Prostate gland (tissue), 2 donors: ENCODE measurements at regions not wholly inside any gene's neighbourhood (a gene's known extent, or its start where the extent isn't known, plus 50 kb on each side); places are given as distances from the start of the nearest gene placed in this dataset.

ENCODE experiments used
- DNase-seq: peaks from one replicate; pipeline ENCODE4 v3.0.0-alpha.2; 2019; ENCODE audit warnings: low spot score
- H3K27ac ChIP-seq, 2 donors: fragments of 200-600 bp; sonication (generic); 2 replicates each; pipeline ENCODE4 v1.5.1; 2017 to 2019
- H3K27me3 ChIP-seq: fragments of 200-600 bp; sonication (generic); replicated peaks from 2 replicates; pipeline ENCODE4 v1.5.1; 2019; ENCODE audit not compliant: insufficient read depth
- H3K36me3 ChIP-seq, 2 donors: fragments of 200-600 bp; sonication (generic); 1 replicate in 1 of 2; 2 replicates in 1 of 2; pipeline versions ENCODE4 v1.5.1 to v1.8.1; 2017 to 2019
- H3K4me1 ChIP-seq: fragments of 200-600 bp; sonication (generic); replicated peaks from 2 replicates; pipeline ENCODE4 v1.5.1; 2019
- H3K4me3 ChIP-seq, 2 donors: fragments of 200-600 bp; sonication (generic); 2 replicates each; pipeline ENCODE4 v1.5.1; 2017 to 2019
- H3K9me3 ChIP-seq: fragments of 200-600 bp; sonication (generic); 2 replicates; pipeline ENCODE4 v1.5.1; 2017
- CTCF ChIP-seq, 4 experiments: fragments of 200-600 bp in 2 of 4; fragments of 450-650 bp in 2 of 4; sonication (generic) in 2 of 4; IDR thresholded peaks; 1 replicate in 3 of 4; 2 replicates in 1 of 4; pipeline ENCODE4 v1.5.1; 2016 to 2019; ENCODE audit warnings: antibody characterized with exemption in 4 of 4, mild to moderate bottlenecking in 2 of 4, moderate library complexity in 2 of 4
- POLR2A ChIP-seq: fragments of 450-650 bp; IDR thresholded peaks from one replicate; pipeline ENCODE4 v1.6.1; 2016; ENCODE audit warnings: antibody characterized with exemption, mild to moderate bottlenecking
- POLR2AphosphoS5 ChIP-seq: sonication (generic); formaldehyde crosslinking; IDR thresholded peaks from one replicate; pipeline ENCODE4 v1.6.1; 2017; ENCODE audit warnings: antibody characterized with exemption
- WGBS: methylation state at CpG from one replicate; pipeline ENCODE4 v1.1.5; 2018; 5-methylcytosine and 5-hydroxymethylcytosine counted together
- intact Hi-C: fragments of 100-400 bp; cut with DNase I; formaldehyde crosslinking; loops from one replicate; pipeline ENCODE4 v1.14.2; 2022

- Histone ChIP-seq H3K4me1 (no peaks in the 10 kb centered on the region), H3K27ac (no peak overlapping the region), H3K9me3 (no peaks in the 10 kb centered on the region), H3K27me3 (no peaks in the 10 kb centered on the region), H3K36me3 (no peaks in the 10 kb centered on the region), H3K4me3 (no peak overlapping the region)
- 90% methylated on average over 10 of the region's 10 CpGs for WGBS
- TF ChIP-seq POLR2AphosphoS5 (no peak), CTCF (IDR thresholded peaks at IDR 0.05) (no peak), POLR2A (no peak)
- intact Hi-C loops, result no loop called here
- no peak for DNase-seq
Measured at GRCh38 chr9:124132671-124133147, 121.1 kb downstream of the LHX2 start.

- intact Hi-C loops, result no loop called here
- 49% methylated on average over 6 of the region's 6 CpGs for WGBS
- Histone ChIP-seq H3K4me3 (no peak overlapping the region), H3K27ac (no peak overlapping the region), H3K9me3 (no peaks in the 10 kb centered on the region), H3K36me3 (no peaks in the 10 kb centered on the region), H3K4me1 (no peaks in the 10 kb centered on the region), H3K27me3 (no peaks in the 10 kb centered on the region)
- no peak for DNase-seq
- TF ChIP-seq POLR2A (no peak), CTCF (IDR thresholded peaks at IDR 0.05) (peak in 2 of 4 experiments; percentile 18 to 32)
Measured at GRCh38 chr9:124133727-124134126, 122.2 kb downstream of the LHX2 start.

- intact Hi-C loops, result no loop called here
- no peak for TF ChIP-seq POLR2A
- TF ChIP-seq POLR2AphosphoS5, result no peak
- TF ChIP-seq CTCF (IDR thresholded peaks at IDR 0.05), result no peak
- Histone ChIP-seq H3K27ac (no peak overlapping the region), H3K4me3 (no peak overlapping the region), H3K4me1 (no peaks in the 10 kb centered on the region), H3K27me3 (no peaks in the 10 kb centered on the region), H3K36me3 (no peaks in the 10 kb centered on the region), H3K9me3 (no peaks in the 10 kb centered on the region)
- 88% methylated on average over 2 of the region's 3 CpGs for WGBS
- DNase-seq, result no peak
Measured at GRCh38 chr9:124134526-124134925, 123.0 kb downstream of the LHX2 start.

- WGBS, result 98% methylated on average over 1 of the region's 1 CpG
- H3K27me3 ChIP-seq, result no peaks in the 10 kb centered on the region
- no peak overlapping the region for H3K27ac ChIP-seq
- no peaks in the 10 kb centered on the region for H3K36me3 ChIP-seq
- DNase-seq, result no peak
- H3K4me3 ChIP-seq, result no peak overlapping the region
- no peaks in the 10 kb centered on the region for H3K9me3 ChIP-seq
- intact Hi-C loops, result no loop called here
- TF ChIP-seq POLR2AphosphoS5 (no peak), CTCF (IDR thresholded peaks at IDR 0.05) (no peak), POLR2A (no peak)
- no peaks in the 10 kb centered on the region for H3K4me1 ChIP-seq
Measured at GRCh38 chr9:124135813-124136365, 121.9 kb upstream of the NEK6 start.
